ENCODE measurements at regions not wholly inside any gene's neighbourhood (a gene's known extent, or its start where the extent isn't known, plus 50 kb on each side); places are given as distances from the start of the nearest gene placed in this dataset.

DNA sequence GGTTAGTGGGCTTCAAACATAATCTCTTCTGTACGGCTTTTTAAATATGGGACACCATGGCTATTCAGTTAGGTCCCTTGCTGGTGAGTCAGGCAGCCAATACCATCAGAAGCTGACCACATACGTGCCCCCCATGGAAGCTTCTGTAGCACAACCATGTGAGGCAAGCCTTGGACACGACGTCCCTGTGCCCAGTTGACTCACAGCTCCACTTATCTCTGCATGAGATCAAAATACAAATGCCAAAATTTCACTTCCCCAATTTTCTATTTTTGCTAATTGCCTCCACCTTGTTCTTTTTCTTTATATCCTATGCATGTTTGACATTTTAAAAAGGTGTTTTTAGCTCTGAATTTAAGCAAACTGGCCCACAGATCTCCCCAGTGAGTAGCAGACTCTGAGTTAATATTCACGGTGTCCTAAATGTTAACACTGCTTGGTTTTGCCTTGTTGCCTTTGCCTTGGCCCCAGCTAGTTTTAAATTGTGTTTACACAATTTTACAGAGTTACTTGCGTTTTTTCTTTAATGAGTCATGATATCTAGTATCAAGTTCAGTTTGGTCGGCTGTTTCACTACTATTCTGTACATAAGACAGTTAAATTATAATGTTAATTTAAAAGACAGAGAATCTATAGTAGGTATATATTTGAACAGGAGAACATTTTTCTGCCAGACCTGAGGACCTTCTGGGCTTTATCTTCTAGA, 77.5 kb downstream of the CDCA7 start:
- no peak for TF ChIP-seq PPARA (CRISPR knock-in tag; IDR thresholded peaks at IDR 0.05; ENCODE audit: borderline replicate concordance)
- TF ChIP-seq, protein P1, sequence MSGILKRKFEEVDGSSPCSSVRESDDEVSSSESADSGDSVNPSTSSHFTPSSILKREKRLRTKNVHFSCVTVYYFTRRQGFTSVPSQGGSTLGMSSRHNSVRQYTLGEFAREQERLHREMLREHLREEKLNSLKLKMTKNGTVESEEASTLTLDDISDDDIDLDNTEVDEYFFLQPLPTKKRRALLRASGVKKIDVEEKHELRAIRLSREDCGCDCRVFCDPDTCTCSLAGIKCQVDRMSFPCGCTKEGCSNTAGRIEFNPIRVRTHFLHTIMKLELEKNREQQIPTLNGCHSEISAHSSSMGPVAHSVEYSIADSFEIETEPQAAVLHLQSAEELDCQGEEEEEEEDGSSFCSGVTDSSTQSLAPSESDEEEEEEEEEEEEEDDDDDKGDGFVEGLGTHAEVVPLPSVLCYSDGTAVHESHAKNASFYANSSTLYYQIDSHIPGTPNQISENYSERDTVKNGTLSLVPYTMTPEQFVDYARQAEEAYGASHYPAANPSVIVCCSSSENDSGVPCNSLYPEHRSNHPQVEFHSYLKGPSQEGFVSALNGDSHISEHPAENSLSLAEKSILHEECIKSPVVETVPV (CRISPR knock-in tag; IDR thresholded peaks at IDR 0.05): no peak
- TF ChIP-seq TOX (CRISPR knock-in tag; IDR thresholded peaks at IDR 0.05; ENCODE audit: borderline replicate concordance): no peak
- no peak for TF ChIP-seq ZNF565 (CRISPR knock-in tag; conservative IDR thresholded peaks at IDR 0.05; ENCODE audit: low read depth)

Data from SK-N-SH treated with all-trans-retinoic acid at 6 μM for 48 hours (cell line).